ENCODE measurements at regions not wholly inside any gene's neighbourhood (a gene's known extent, or its start where the extent isn't known, plus 50 kb on each side); places are given as distances from the start of the nearest gene placed in this dataset.

- DNase-seq (ENCODE audit: low spot score in 2 of 2, unreplicated experiment in 2 of 2), result no peak
- TF ChIP-seq CTCF (IDR thresholded peaks at IDR 0.05; ENCODE audit: unreplicated experiment), result no peak
- Mint-ChIP-seq H3K4me1 (peaks cover 9% of the 10 kb centered on the region), H3K9me3 (peaks cover 4% of the 10 kb centered on the region), H3K4me3 (no peak overlapping the region), H3K27ac (no peak overlapping the region), H3K36me3 (no peaks in the 10 kb centered on the region), H3K27me3 (ENCODE audit: low read depth) (no peaks in the 10 kb centered on the region)
Measured at GRCh38 chr3:40714771-40715345, 190.1 kb downstream of the ZNF621 start.

GRCh38 chr3:40715551-40715950 is 190.8 kb downstream of the ZNF621 start:
- no peaks in the 10 kb centered on the region for H3K36me3 Mint-ChIP-seq
- H3K27ac Mint-ChIP-seq, result no peak overlapping the region
- no peaks in the 10 kb centered on the region for H3K27me3 Mint-ChIP-seq (ENCODE audit: low read depth)
- no peak overlapping the region for H3K4me3 Mint-ChIP-seq
- H3K9me3 Mint-ChIP-seq, result peaks cover 4% of the 10 kb centered on the region
- DNase-seq (ENCODE audit: low spot score in 2 of 2, unreplicated experiment in 2 of 2), result no peak
- H3K4me1 Mint-ChIP-seq, result peaks cover 15% of the 10 kb centered on the region
- no peak for TF ChIP-seq CTCF (IDR thresholded peaks at IDR 0.05; ENCODE audit: unreplicated experiment)

GRCh38 chr3:40717471-40717870 is 192.7 kb downstream of the ZNF621 start:
- no peak for DNase-seq (ENCODE audit: low spot score in 2 of 2, unreplicated experiment in 2 of 2)
- TF ChIP-seq CTCF (IDR thresholded peaks at IDR 0.05; ENCODE audit: unreplicated experiment), result no peak
- Mint-ChIP-seq H3K4me3 (no peak overlapping the region), H3K9me3 (no peaks in the 10 kb centered on the region), H3K27me3 (ENCODE audit: low read depth) (no peaks in the 10 kb centered on the region), H3K4me1 (peaks cover 15% of the 10 kb centered on the region), H3K36me3 (no peaks in the 10 kb centered on the region), H3K27ac (no peak overlapping the region)

GRCh38 chr3:40718209-40718608 is 193.4 kb downstream of the ZNF621 start:
- no peak for TF ChIP-seq CTCF (IDR thresholded peaks at IDR 0.05; ENCODE audit: unreplicated experiment)
- peaks cover 15% of the 10 kb centered on the region for H3K4me1 Mint-ChIP-seq
- H3K4me3 Mint-ChIP-seq, result no peak overlapping the region
- no peak for DNase-seq (ENCODE audit: low spot score in 2 of 2, unreplicated experiment in 2 of 2)
- H3K36me3 Mint-ChIP-seq, result no peaks in the 10 kb centered on the region
- H3K27me3 Mint-ChIP-seq (ENCODE audit: low read depth), result no peaks in the 10 kb centered on the region
- no peaks in the 10 kb centered on the region for H3K9me3 Mint-ChIP-seq
- no peak overlapping the region for H3K27ac Mint-ChIP-seq

DNA sequence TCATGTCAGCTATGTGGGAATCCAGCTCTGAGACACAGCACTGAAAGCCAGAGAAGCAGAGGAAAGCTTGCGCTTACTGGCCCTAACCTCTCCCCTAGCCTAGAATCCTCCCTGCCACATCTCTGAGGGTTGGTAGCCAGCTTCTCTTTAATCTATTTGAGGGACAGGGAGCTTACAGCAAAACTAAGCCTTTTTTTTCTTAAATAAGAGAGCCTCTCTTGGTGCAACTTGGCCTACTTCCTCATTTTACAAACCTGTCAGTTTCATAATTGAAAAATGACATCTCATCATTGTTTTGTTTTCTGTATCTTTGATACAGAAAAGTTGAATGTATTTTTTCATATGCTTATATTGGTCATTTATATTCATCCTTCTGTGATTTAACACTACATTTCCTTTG is 193.9 kb downstream of the ZNF621 start:
- Mint-ChIP-seq H3K36me3 (no peaks in the 10 kb centered on the region), H3K4me1 (peaks cover 15% of the 10 kb centered on the region), H3K27me3 (ENCODE audit: low read depth) (no peaks in the 10 kb centered on the region), H3K4me3 (no peak overlapping the region), H3K9me3 (no peaks in the 10 kb centered on the region), H3K27ac (no peak overlapping the region)
- TF ChIP-seq CTCF (IDR thresholded peaks at IDR 0.05; ENCODE audit: unreplicated experiment), result no peak
- no peak for DNase-seq (ENCODE audit: low spot score in 2 of 2, unreplicated experiment in 2 of 2)
